Fibroblast of lung (primary cell): ENCODE measurements at regions not wholly inside any gene's neighbourhood (a gene's known extent, or its start where the extent isn't known, plus 50 kb on each side); places are given as distances from the start of the nearest gene placed in this dataset.

Experiments
- DNase-seq, 2 donors: peaks; one replicate each; pipeline versions ENCODE4 v3.0.0 to v3.0.0-alpha.2; 2010; ENCODE audit warnings: low read depth in 2 of 2
- H2AFZ ChIP-seq: 2 replicates; pipeline ENCODE4 v1.5.1; 2012; ENCODE audit warnings: low read length, control low read depth, inconsistent platforms
- H3K27ac ChIP-seq: 2 replicates; pipeline ENCODE4 v1.5.1; 2011; ENCODE audit warnings: low read length, control low read depth; ENCODE audit not compliant: insufficient read depth
- H3K27me3 ChIP-seq: 2 replicates; pipeline ENCODE4 v1.5.1; 2011; ENCODE audit warnings: mild to moderate bottlenecking, low read length; ENCODE audit not compliant: control insufficient read depth, insufficient read depth
- H3K36me3 ChIP-seq: 2 replicates; pipeline ENCODE4 v1.5.1; 2011; ENCODE audit warnings: low read length; ENCODE audit not compliant: control insufficient read depth, insufficient read depth
- H3K4me1 ChIP-seq: 2 replicates; pipeline ENCODE4 v1.5.1; 2011; ENCODE audit warnings: low read length; ENCODE audit not compliant: control insufficient read depth, insufficient read depth; ENCODE audit errors: extremely low read depth
- H3K4me2 ChIP-seq: 2 replicates; pipeline ENCODE4 v1.5.1; 2011; ENCODE audit warnings: low read length, control low read depth; ENCODE audit not compliant: insufficient read depth; ENCODE audit errors: extremely low read depth
- H3K4me3 ChIP-seq, 4 experiments: fragments of 200-600 bp in 1 of 4; sonication (generic) in 1 of 4; replicated peaks in 1 of 4; 2 replicates each; pipeline ENCODE4 v1.5.1; 2011 to 2016; ENCODE audit warnings: low read length in 4 of 4, low read depth in 3 of 4, mild to moderate bottlenecking in 3 of 4, control low read depth in 2 of 4, inconsistent platforms in 1 of 4, mixed read lengths in 1 of 4; ENCODE audit not compliant: insufficient read depth in 1 of 4; ENCODE audit errors: control extremely low read depth in 1 of 4
- H3K79me2 ChIP-seq: 2 replicates; pipeline ENCODE4 v1.5.1; 2012; ENCODE audit warnings: mild to moderate bottlenecking, low read length, inconsistent platforms; ENCODE audit not compliant: control insufficient read depth, insufficient read depth
- H3K9ac ChIP-seq: 2 replicates; pipeline ENCODE4 v1.5.1; 2011; ENCODE audit warnings: mild to moderate bottlenecking, low read length, control low read depth; ENCODE audit not compliant: insufficient read depth
- H3K9me3 ChIP-seq: 2 replicates; pipeline ENCODE4 v1.5.1; 2012; ENCODE audit warnings: low read depth, low read length; ENCODE audit not compliant: control insufficient read depth, insufficient read depth
- H4K20me1 ChIP-seq: 2 replicates; pipeline ENCODE4 v1.5.1; 2011; ENCODE audit warnings: low read length; ENCODE audit not compliant: control insufficient read depth, insufficient read depth; ENCODE audit errors: extremely low read depth
- EZH2 ChIP-seq: IDR thresholded peaks from 2 replicates; pipeline ENCODE4 v1.5.1; 2012; ENCODE audit warnings: low read length, control low read depth, mild to moderate bottlenecking; ENCODE audit errors: missing control alignments
- TF ChIP-seq, protein P1 (sequence below), 2 donors: IDR thresholded peaks in 1 of 2; conservative IDR thresholded peaks in 1 of 2; 1 replicate in 1 of 2; 2 replicates in 1 of 2; pipeline ENCODE4 v1.5.1; 2011 to 2012; ENCODE audit warnings: low read length in 2 of 2, control low read depth in 1 of 2, inconsistent platforms in 1 of 2, low read depth in 1 of 2, mild to moderate bottlenecking in 1 of 2

DNA sequence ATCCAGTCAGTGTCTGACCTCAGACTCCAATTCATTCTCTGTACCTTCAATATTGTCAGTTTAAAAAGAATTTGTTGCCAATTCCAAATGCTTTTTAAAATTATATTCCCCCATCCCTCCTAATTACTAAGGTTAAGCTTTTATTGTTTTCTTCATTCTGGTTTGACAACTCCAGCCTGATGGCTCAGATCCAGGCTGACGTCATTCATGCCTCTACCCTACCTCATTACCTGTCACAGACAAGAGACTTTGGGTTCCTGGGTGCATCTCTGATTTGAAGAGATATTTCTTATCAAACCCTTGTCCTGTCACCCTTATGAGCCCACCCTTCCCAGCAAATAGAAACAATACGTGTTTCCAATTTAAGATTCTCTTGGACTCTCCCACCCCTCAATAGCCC is 300.2 kb upstream of the CLNK start:
- H2AFZ ChIP-seq, result no peak overlapping the region
- DNase-seq, result no peak
- no peaks in the 10 kb centered on the region for H3K4me1 ChIP-seq
- no peaks in the 10 kb centered on the region for H3K9me3 ChIP-seq
- no peak overlapping the region for H3K27ac ChIP-seq
- H3K4me2 ChIP-seq, result no peak overlapping the region
- H3K36me3 ChIP-seq, result no peaks in the 10 kb centered on the region
- no peaks in the 10 kb centered on the region for H3K79me2 ChIP-seq
- TF ChIP-seq, protein P1, sequence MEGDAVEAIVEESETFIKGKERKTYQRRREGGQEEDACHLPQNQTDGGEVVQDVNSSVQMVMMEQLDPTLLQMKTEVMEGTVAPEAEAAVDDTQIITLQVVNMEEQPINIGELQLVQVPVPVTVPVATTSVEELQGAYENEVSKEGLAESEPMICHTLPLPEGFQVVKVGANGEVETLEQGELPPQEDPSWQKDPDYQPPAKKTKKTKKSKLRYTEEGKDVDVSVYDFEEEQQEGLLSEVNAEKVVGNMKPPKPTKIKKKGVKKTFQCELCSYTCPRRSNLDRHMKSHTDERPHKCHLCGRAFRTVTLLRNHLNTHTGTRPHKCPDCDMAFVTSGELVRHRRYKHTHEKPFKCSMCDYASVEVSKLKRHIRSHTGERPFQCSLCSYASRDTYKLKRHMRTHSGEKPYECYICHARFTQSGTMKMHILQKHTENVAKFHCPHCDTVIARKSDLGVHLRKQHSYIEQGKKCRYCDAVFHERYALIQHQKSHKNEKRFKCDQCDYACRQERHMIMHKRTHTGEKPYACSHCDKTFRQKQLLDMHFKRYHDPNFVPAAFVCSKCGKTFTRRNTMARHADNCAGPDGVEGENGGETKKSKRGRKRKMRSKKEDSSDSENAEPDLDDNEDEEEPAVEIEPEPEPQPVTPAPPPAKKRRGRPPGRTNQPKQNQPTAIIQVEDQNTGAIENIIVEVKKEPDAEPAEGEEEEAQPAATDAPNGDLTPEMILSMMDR (conservative IDR thresholded peaks at IDR 0.05 in 1 of 2, IDR thresholded peaks at IDR 0.05 in 1 of 2; ENCODE audit: low read depth in 1 of 2, low read length in 2 of 2), result no peak
- no peak for TF ChIP-seq EZH2
- no peak overlapping the region for H3K9ac ChIP-seq
- H4K20me1 ChIP-seq, result no peaks in the 10 kb centered on the region
- H3K4me3 ChIP-seq, result no peak overlapping the region
- no peaks in the 10 kb centered on the region for H3K27me3 ChIP-seq

DNA sequence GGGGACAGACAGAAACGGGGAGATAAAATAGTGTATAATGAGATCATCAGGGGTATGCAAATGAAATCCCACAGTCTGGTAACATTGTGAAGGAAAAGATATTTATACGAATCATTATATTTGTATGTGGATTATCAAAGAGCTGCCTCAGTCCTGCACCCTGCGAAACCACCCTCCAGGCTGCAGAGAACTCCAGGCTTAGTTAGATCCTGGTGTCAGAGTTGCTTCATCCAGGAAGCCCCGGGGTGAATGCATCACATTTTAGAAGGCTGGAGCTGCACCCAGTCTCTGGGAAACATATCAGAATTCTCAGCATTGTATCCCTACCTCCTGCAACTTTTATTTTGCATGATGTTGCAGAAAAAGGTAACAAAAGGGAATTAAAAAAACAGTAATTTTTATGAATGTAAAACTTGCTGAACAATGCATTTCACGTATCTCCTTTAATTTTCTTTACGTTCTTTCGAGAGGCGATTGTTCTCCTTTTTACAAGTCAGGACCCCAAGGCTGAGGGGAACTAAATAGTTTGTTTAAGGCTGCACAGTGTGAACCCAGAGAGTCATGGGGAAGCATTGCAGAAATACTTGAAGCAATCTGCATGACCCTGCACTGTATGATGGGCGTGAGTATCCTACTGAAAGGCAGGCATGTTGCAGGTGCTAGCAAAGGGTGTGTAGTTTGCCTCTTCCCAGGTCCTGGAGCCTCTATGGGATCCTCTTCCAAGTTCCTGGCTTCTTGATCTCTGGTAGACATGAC is 299.5 kb upstream of the CLNK start:
- TF ChIP-seq, protein P1 (conservative IDR thresholded peaks at IDR 0.05 in 1 of 2, IDR thresholded peaks at IDR 0.05 in 1 of 2; ENCODE audit: low read depth in 1 of 2, low read length in 2 of 2), result no peak
- TF ChIP-seq EZH2, result no peak
- H4K20me1 ChIP-seq, result no peaks in the 10 kb centered on the region
- no peak overlapping the region for H2AFZ ChIP-seq
- H3K9me3 ChIP-seq, result no peaks in the 10 kb centered on the region
- H3K4me1 ChIP-seq, result no peaks in the 10 kb centered on the region
- no peak overlapping the region for H3K9ac ChIP-seq
- H3K4me2 ChIP-seq, result no peak overlapping the region
- H3K27ac ChIP-seq, result no peak overlapping the region
- H3K36me3 ChIP-seq, result no peaks in the 10 kb centered on the region
- H3K4me3 ChIP-seq, result no peak overlapping the region
- DNase-seq, result no peak
- H3K27me3 ChIP-seq, result no peaks in the 10 kb centered on the region
- no peaks in the 10 kb centered on the region for H3K79me2 ChIP-seq

- TF ChIP-seq, protein P1 (conservative IDR thresholded peaks at IDR 0.05 in 1 of 2, IDR thresholded peaks at IDR 0.05 in 1 of 2; ENCODE audit: low read depth in 1 of 2, low read length in 2 of 2), result no peak
- no peak for TF ChIP-seq EZH2
- Histone ChIP-seq H3K36me3 (no peaks in the 10 kb centered on the region), H3K27me3 (no peaks in the 10 kb centered on the region), H3K4me3 (no peak overlapping the region), H3K4me1 (no peaks in the 10 kb centered on the region), H4K20me1 (no peaks in the 10 kb centered on the region), H3K27ac (no peak overlapping the region), H3K79me2 (no peaks in the 10 kb centered on the region), H2AFZ (no peak overlapping the region), H3K4me2 (no peak overlapping the region), H3K9ac (no peak overlapping the region), H3K9me3 (no peaks in the 10 kb centered on the region)
- DNase-seq, result no peak
These were observed 298.7 kb upstream of the CLNK start for GRCh38 chr4:10983268-10983667.
